HG03135 (cell line): ENCODE measurements at regions not wholly inside any gene's neighbourhood (a gene's known extent, or its start where the extent isn't known, plus 50 kb on each side); places are given as distances from the start of the nearest gene placed in this dataset.

ENCODE experiments used
- ATAC-seq: cut with Tn5 transposase; IDR thresholded peaks from one replicate; pipeline ENCODE4 v1.9.1; 2021; ENCODE audit warnings: mild to moderate bottlenecking, moderate library complexity; ENCODE audit not compliant: unreplicated experiment

DNA sequence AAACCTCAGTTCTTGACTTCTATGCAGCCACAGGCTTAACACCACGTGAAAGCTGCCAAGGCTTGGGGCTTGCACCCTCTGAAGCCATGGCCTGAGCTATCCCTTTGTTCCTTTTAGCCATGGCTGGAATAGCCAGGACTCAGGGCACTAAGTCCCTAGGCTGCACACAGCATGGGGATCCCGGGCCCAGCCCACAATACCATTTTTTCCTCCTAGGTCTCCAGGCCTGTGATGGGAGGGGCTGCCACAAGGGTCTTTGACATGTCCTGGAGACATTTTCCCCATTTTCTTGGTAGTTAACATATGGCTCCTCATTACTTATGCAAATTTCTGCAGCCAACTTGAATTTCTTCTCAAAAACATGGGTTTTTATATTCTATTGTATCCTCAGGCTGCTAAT, 619.1 kb downstream of the NYAP2 start:
- ATAC-seq, result no peak

DNA sequence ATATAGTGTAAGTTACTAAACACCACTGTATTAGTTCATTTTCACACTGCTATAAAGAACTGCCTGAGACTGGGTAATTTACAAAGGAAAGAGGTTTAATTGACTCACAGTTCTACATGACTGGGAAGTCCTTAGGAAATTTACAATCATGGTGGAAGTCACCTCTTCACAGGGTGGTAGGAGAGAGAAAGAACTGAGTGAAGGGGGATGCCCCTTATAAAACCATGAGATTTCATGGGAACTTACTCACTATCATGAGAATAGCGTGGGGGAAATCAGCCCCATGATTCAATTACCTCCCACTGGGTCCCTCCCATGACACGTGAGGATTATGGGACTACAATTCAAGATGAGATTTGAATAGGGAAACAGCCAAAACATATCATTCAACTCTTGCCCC, 618.0 kb downstream of the NYAP2 start:
- no peak for ATAC-seq

DNA sequence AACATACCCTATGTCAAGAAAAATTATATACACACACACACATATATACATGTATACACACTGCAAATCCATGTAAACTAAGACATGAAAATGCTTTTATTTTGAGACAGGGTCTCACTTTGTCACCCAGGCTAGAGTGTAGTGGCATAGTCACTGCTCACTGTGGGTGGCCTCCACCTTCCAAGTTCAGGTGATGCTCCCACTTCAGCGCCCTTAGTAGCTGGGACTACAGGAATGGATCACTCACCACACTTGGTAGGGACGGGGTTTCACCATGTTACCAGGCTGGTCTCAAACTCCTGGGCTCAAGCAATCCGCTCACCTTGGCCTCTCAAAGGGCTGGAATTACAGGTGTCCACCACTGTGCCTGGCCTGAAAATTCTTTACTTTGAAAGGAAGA, 617.6 kb downstream of the NYAP2 start:
- no peak for ATAC-seq

DNA sequence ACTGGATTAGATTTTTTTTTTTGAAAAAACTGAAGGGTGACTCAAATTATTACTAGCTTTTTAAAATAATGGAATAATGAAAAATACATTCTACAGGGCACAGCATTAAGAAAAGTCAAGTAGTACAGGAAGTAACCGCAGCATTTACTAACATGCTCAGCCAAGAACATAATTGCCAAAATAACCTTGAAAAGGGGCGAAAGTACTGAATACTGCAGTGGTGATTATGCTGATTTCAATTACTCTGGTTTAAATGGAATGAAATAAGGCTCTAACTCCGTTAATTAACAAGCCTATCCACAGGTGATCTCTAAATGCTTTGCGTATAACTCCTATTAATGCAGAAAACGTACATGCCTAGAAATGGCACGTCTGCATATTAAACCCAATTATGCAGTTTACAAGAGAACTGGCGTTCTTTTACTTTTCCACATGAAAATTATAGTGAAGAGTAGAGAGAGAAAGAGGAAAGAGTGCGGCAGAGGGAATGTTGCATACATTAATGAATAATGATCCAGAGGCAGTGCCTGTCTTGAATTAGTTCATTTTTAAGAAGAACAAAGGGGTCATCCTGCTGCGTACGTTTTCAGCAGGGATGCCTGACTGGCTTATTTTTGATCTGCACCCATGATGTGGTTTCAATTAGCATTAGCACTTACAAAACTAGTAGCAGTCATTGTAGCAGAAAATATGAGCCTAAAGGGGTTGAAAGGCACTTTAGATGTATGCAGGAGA, 612.4 kb downstream of the NYAP2 start:
- no peak for ATAC-seq

DNA sequence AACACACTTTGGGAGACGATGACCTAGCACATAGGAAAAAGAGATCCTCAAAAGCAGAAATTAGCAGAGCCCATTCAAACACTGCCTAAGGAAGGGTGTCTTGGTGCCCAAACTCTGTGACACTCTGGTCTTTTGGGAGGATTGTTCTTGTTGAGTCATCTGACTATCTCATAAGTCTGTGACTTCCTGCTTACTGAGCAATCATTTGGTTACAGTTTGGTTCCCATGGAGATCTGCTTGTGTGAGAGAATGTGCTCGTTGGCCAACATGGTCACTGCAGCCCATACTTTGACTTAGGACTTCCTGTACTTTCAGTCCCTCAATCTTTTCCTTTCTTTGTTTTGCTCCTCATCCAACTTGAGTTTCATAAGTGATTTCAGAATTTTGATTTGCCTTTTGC, 602.9 kb downstream of the NYAP2 start:
- no peak for ATAC-seq

DNA sequence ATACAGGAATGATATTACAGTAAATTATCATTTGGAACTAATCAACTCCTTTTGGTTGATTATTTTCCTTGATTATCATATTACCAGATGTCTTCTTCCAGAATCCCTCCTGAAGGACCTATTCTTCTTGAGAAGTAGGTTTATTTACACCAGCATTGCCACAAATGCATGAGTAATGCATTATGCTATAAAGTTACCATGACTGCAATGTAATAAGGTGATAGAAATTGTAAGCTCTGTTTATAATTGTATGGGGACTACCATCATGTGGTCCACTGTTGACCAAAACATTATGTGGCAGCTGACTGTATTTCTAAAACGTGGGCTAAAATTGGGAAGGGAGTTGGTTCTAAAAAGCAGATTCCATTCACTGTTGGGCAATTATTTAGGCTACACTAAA, 602.2 kb downstream of the NYAP2 start:
- ATAC-seq, result no peak

DNA sequence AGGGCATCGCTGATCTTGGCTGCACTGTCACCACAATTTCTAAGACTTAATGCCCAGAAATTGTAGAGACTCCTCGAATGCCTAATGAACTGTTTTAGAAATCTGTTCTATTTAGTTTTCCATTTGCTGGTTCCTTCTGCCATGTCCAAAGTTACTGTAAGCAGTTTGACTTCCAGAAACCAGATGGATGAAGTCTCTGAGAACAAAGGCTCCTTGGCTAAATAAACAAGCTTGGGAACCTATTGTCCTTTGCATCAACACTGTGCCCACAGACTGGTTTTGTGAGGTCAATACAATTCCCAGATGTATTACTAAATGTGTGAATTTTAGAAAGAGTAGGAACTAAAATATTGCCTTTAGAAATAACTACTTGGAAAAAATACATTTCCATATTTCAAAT, 600.2 kb downstream of the NYAP2 start:
- no peak for ATAC-seq

DNA sequence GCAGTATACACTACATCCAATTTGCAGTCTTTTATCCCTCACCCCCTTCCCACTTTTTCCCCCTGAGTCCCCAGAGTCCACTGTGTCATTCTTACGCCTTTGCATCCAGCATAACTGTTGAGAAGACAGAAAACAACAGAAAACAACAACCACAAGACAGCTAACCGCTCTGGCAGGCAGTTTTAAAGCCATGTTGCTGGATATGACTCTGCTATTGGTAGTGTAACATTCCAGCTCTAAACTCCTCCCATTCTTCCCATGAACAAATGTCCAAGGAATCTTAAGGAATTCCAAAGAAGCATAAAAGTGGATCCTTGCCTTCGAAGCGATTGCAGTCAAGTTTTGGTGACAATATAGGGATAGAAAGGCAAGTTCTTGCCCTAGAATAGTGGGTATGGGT, 599.1 kb downstream of the NYAP2 start:
- no peak for ATAC-seq

DNA sequence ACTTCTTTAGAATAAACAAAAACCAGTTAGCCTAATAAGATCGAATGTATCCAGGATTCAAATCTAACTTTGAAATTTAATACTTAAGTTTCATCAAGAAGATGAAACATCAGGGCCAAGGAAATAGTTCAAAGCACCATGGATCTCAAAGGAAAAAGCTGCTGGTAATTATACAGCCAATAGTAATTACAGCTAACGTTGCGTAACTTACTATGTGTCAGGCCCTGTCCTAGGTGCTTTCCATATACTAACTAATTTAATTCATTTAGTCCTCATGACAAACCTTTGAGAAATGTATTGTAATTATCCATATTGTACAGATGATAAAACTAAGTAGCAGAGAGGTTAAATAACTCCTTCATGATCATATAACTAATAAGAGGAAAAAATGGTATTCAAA, 598.6 kb downstream of the NYAP2 start:
- no peak for ATAC-seq

DNA sequence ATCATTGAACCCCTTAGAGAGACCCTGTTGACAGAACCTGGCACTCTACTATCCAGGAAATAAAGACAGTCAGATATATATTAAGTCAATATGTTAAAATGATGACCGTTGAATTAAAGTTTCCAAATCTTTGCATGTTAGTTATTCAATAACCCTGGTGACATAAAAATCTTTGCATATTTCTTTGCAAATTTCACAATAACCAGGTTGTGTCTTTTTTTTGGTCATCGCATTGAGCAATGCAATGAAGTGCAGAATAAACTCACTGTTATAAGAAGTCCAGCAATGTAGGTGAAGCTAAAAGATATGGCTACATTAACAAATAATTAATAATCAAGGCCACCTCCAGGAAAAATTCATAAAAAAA, 596.9 kb downstream of the NYAP2 start:
- ATAC-seq, result no peak

DNA sequence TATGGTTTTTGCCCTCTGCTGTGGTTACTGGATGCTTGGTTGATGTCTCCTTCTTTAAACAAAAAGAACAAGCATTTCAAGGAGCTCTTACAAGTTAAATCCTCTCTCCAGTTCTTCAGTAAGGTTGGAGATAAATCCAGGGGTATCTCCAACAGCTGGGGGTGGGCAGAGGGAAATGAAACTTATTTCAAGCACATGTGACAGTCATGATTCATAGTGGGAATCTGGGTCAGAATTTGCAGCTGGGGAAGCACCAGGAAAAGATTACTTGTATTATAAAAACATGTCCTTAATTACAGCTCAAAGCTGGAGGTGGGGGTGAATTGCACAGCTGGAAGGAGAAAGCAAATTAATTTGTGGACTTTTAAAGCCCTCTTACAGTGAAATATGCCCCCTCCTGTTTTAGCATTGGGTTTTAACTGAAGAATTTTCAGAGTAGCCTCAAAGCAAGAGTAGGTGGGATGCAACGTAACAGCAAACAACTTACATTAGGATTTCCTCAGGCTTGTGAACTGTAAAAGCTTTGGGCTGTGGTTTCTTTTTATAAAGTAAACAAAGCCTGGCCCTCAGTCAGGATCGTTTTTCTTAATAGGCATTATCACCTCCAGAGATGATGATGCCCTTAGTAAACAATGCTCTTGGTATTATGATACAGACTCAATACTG, 596.4 kb downstream of the NYAP2 start:
- ATAC-seq, result no peak

DNA sequence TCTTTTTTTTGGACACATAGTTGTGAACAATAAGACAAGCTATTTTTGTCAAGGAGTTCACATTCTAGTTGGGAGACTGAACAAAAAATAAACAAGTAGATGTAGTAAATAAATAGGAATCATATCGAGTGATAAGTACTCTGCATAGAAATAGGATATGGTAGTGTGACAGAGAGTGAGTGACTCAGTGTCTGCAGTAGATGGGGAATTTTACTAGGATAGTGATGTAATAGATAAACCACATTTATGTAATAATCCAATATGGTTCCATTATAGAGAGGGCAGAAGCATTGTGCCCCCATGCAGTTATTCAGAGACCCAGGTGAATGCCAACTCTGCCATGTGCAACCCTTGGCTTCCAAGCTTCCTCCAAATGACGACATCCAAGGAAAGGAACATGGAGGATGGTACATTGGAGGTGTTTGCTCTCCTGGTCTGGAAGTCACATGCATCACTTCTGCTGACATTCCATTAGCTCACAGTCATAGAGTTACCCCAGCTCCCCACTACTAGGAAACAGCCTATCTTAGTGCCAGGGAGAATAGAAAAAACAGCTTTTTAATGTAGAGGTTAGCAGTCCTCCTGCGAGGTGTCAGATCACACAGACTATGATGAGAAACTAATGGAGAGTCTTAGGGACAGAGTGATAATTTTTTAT, 595.4 kb downstream of the NYAP2 start:
- no peak for ATAC-seq

DNA sequence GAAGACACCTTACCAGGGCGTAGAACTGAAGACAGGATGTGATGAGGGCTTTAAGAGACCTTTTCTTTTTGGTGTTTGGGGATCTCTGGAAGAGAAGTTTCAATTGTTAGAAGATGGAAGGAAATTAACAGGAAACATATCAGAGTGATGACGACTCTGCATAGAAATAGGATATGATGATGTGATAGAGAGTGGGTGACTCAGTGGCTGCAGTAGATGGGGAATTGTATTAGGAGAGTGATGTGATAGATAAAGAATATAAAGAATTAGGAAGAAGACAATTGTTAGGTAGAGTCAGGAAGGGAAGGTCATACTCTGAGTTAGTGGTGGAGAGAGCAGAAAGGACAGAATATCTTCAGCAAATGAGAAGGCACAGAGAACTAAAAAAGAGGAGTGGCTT, 593.9 kb downstream of the NYAP2 start:
- no peak for ATAC-seq

DNA sequence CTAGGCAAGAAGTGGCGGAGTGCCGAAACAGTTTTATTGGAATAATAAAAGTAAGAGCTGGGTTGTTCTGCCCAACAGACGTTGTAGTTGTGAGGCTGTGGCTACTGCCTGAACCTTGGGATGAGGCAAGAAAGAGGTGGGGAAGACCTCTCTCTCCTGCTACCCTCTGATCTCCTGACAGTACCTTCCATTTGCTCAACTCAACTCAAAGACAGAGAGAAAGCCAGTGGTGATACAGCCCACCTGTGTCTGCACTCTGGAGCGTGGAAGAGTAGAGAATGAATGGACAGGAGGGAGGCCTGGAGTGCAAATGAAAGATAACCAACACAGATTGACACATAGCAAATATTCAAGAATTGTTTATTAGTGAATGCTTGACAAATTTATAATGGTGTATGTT, 590.3 kb downstream of the NYAP2 start:
- ATAC-seq, result no peak

DNA sequence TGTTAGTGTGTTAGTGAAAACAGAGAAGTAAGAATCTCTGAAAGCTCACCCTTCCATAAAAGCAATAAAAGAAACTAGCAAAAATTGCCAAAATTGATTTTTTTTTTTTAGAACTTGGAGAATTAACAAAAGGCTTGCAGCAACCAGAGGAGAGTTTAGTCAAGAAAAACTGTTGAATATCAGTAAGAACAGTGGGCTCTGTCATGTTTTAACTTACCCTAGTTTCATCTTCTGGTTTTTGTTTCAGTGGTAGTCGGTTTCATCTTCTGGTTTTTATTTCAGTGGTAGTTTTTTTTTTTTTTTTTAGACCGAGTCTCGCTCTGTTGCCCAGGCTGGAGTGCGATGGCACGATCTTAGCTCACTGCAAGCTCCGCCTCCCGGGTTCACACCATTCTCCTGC, 580.9 kb downstream of the NYAP2 start:
- ATAC-seq, result no peak

DNA sequence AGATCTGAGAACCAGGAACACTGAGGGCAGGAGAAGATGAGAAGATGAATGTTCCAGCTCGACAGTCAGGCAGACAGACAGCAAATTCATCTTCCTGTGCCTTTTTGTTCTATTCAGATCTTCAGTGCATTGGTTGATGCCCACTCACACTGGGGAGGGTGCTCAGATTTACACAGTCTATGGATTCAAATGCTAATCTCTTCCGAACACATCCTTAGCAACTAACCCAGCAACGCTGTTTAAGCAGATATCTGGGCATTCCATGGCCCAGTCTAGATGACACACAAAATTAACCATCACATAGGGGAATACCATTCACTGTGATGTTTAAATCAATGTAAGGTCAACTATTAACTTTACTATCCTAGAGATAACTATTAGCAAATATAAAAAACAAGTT, 571.9 kb downstream of the NYAP2 start:
- no peak for ATAC-seq

DNA sequence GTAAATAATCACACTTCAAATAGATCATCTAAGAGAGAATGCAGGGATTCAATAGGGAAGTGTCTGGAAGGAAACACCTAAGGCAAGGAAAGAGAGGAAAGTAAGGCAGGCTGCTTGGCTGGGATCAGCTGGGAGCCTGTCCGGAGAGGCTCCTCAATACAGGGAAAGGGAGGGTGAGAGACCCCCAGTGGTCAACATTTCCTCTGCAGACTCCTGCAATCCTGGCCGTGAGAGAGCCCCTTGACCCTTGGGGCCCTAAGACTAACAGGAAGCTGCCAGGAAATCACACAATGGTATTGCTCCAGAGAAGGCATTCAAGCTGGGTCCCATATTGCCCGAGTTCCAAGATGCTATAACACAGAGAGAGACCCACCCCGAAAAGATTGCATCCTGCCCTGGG, 549.4 kb downstream of the NYAP2 start:
- no peak for ATAC-seq

DNA sequence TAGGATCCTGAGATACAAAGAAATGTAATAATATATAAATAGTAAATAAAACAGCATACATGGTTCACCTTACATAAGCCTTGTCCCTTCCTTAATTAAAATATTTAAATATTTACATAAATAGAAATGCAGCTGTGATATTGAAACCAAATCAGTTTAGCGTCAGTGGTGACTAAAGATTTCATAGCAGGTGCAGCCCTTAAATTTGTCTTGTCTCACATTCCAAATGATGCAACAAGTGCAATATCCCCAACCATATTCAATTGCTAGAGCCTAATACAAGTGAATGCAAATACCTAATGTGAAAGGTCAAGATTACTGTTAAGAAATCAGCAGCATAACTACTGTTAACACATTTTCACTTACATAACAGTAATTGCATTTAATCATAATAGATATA, 539.5 kb downstream of the NYAP2 start:
- no peak for ATAC-seq

DNA sequence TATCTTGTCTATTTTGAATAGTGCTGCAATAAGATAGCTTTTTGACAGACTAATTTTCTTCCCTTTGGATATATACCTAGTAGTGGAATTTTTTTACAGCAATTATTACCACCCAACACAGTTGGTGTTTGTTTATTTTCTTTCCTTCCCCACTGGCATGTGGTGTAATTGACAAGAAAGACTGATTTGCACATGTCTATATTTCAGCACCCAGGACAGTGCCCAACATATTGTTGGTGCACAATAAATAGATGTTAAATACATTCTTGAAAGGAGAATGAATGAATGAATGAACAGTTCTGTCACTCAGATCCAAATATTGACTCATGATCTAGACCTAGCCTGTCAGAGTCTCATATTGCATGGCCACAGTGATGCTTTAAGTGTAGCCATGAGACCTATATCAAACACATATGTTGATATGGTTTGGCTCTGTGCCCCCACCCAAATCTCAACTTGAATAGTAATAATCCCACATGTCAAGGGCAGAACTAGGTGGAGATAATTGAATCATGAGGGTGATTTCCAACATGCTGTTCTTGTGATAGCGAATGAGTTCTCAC, 538.2 kb downstream of the NYAP2 start:
- no peak for ATAC-seq

DNA sequence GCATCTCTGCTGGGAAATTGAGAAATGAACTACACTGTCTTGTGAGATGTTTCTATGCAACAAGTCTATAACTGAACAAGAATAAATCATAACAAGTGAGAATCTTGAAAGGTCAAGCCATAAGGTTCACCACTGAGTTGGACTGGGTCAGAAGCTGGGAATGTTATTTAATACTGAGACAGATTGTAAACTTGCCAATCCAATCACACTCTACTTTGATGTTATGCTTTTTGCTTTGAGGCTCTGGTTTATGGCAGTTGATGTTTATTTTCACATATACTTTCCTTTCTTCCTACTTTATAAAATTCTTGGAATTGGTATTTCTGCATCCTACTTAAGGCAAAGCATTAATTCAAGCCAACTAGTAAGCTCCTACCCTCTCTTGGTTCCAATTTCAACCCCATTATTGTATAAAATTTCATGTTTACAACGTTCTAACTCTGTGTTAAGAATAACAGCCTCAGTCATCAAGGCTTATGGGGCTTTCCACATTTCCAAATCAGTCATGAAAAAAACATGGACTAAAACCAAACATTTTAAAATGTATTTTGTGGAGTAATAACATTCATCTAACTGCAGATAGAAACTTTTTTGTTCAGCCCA, 533.4 kb downstream of the NYAP2 start:
- no peak for ATAC-seq

DNA sequence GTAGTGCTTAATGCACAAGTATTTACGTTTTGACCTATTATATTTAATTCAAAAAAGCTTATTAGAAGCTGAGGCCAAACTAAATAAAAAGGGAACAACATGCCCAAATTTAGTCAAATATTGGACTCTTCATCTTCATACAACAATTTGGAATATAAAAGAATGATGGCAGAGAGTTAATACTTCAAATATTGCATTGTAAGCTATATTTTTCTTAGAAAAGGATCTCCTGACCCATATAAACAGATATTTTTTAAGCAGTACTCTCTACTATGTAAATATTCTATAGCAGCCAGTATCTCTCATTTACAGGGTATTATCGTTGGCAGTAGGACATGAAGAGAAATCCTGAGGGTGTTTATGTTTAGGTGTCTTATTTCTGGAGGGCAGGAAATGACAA, 531.2 kb downstream of the NYAP2 start:
- no peak for ATAC-seq
